ENCODE measurements at regions not wholly inside any gene's neighbourhood (a gene's known extent, or its start where the extent isn't known, plus 50 kb on each side); places are given as distances from the start of the nearest gene placed in this dataset.

GRCh38 chr5:167814828-167815227 is 476.6 kb upstream of the WWC1 start:
- H3K27me3 ChIP-seq (ENCODE audit: control insufficient read depth, insufficient read depth, low read length, poor library complexity, severe bottlenecking): no peaks in the 10 kb centered on the region
- H3K4me1 ChIP-seq (ENCODE audit: control insufficient read depth, insufficient read depth, low read length): peaks cover 16% of the 10 kb centered on the region
- peaks cover 31% of the 10 kb centered on the region for H3K4me1 Mint-ChIP-seq
- H3K9me3 ChIP-seq (ENCODE audit: control insufficient read depth, low read length): peaks cover 12% of the 10 kb centered on the region
- H3K27ac Mint-ChIP-seq: no peak overlapping the region
- H3K27ac ChIP-seq (ENCODE audit: low read depth, low read length): no peak overlapping the region
- peak; percentile 85 for DNase-seq
- no peaks in the 10 kb centered on the region for H3K36me3 Mint-ChIP-seq (ENCODE audit: low read depth)
- H3K4me3 Mint-ChIP-seq: no peak overlapping the region
- no peak for TF ChIP-seq CTCF (conservative IDR thresholded peaks at IDR 0.05)
- 10 to 49% methylated on average over 2 to 4 of the region's 4 CpGs for WGBS, 2 experiments (ENCODE audit: insufficient coverage in 1 of 2, insufficient read length in 1 of 2)
- no peak overlapping the region for H3K4me3 ChIP-seq (ENCODE audit: low read length)
- H3K9me3 Mint-ChIP-seq: peaks cover 6% of the 10 kb centered on the region
- H3K36me3 ChIP-seq (ENCODE audit: control insufficient read depth, insufficient read depth, low read length): no peaks in the 10 kb centered on the region
- no peaks in the 10 kb centered on the region for H3K27me3 Mint-ChIP-seq (ENCODE audit: insufficient read depth)
- no peak overlapping the region for H3K9ac ChIP-seq (ENCODE audit: extremely low read depth, low read length, poor library complexity, severe bottlenecking)

GRCh38 chr5:167816354-167816753 is 475.1 kb upstream of the WWC1 start:
- Mint-ChIP-seq H3K27ac (no peak overlapping the region), H3K4me1 (peaks cover 32% of the 10 kb centered on the region), H3K27me3 (ENCODE audit: insufficient read depth) (no peaks in the 10 kb centered on the region), H3K36me3 (ENCODE audit: low read depth) (no peaks in the 10 kb centered on the region), H3K4me3 (no peak overlapping the region), H3K9me3 (peaks cover 6% of the 10 kb centered on the region)
- whole genome bisulfite sequencing, 2 experiments (ENCODE audit: insufficient coverage in 1 of 2, insufficient read length in 1 of 2): 70 to 89% methylated on average over 2 to 3 of the region's 3 CpGs
- Histone ChIP-seq H3K4me1 (ENCODE audit: control insufficient read depth, insufficient read depth, low read length) (peaks cover 8% of the 10 kb centered on the region), H3K9ac (ENCODE audit: extremely low read depth, low read length, poor library complexity, severe bottlenecking) (no peak overlapping the region), H3K27ac (ENCODE audit: low read depth, low read length) (no peak overlapping the region), H3K27me3 (ENCODE audit: control insufficient read depth, insufficient read depth, low read length, poor library complexity, severe bottlenecking) (no peaks in the 10 kb centered on the region), H3K36me3 (ENCODE audit: control insufficient read depth, insufficient read depth, low read length) (no peaks in the 10 kb centered on the region), H3K9me3 (ENCODE audit: control insufficient read depth, low read length) (peaks cover 12% of the 10 kb centered on the region), H3K4me3 (ENCODE audit: low read length) (no peak overlapping the region)
- DNase-seq: no peak
- no peak for TF ChIP-seq CTCF (conservative IDR thresholded peaks at IDR 0.05)

- Histone ChIP-seq H3K9me3 (ENCODE audit: control insufficient read depth, low read length) (peaks cover 12% of the 10 kb centered on the region), H3K9ac (ENCODE audit: extremely low read depth, low read length, poor library complexity, severe bottlenecking) (no peak overlapping the region), H3K36me3 (ENCODE audit: control insufficient read depth, insufficient read depth, low read length) (no peaks in the 10 kb centered on the region), H3K4me1 (ENCODE audit: control insufficient read depth, insufficient read depth, low read length) (peaks cover 13% of the 10 kb centered on the region), H3K27ac (ENCODE audit: low read depth, low read length) (no peak overlapping the region), H3K4me3 (ENCODE audit: low read length) (no peak overlapping the region), H3K27me3 (ENCODE audit: control insufficient read depth, insufficient read depth, low read length, poor library complexity, severe bottlenecking) (no peaks in the 10 kb centered on the region)
- Mint-ChIP-seq H3K4me1 (peaks cover 37% of the 10 kb centered on the region), H3K27ac (no peak overlapping the region), H3K36me3 (ENCODE audit: low read depth) (no peaks in the 10 kb centered on the region), H3K27me3 (ENCODE audit: insufficient read depth) (no peaks in the 10 kb centered on the region), H3K9me3 (peaks cover 6% of the 10 kb centered on the region), H3K4me3 (no peak overlapping the region)
- TF ChIP-seq CTCF (conservative IDR thresholded peaks at IDR 0.05): no peak
- 91 to 97% methylated on average over 4 of the region's 4 CpGs for WGBS, 2 experiments (ENCODE audit: insufficient coverage in 1 of 2, insufficient read length in 1 of 2)
- DNase-seq: no peak
Measured at GRCh38 chr5:167816864-167817263, 474.6 kb upstream of the WWC1 start.

Measured in endodermal cell (in vitro differentiated cells).